RCC 7860 (cell line): ENCODE measurements at regions not wholly inside any gene's neighbourhood (a gene's known extent, or its start where the extent isn't known, plus 50 kb on each side); places are given as distances from the start of the nearest gene placed in this dataset.
A peak's percentile ranks its signal among the peaks of the same experiment; 100 is the strongest.

Experiments
- DNase-seq: peaks from one replicate; pipeline ENCODE4 v3.0.0-alpha.2; 2015; ENCODE audit warnings: low spot score
- FAIRE-seq: peaks from 2 replicates; lab custom pipeline; 2012; peaks lifted over from hg19 to GRCh38; lab: Jason Lieb, UNC

GRCh38 chr3:99242271-99242670 is 340.8 kb upstream of the DCBLD2 start:
- no peak for FAIRE-seq
- no peak for DNase-seq

GRCh38 chr3:99240700-99241099 is 339.2 kb upstream of the DCBLD2 start:
- DNase-seq (no peak), FAIRE-seq (no peak)

- no peak for DNase-seq
- no peak for FAIRE-seq
Observed at GRCh38 chr3:99236576-99236975, 335.1 kb upstream of the DCBLD2 start.

GRCh38 chr3:99232696-99233095 is 331.2 kb upstream of the DCBLD2 start:
- no peak for FAIRE-seq
- no peak for DNase-seq

- no peak for DNase-seq
- no peak for FAIRE-seq
Observed at GRCh38 chr3:99218468-99218867, 317.0 kb upstream of the DCBLD2 start.

- no peak for DNase-seq
- FAIRE-seq, result peak; percentile 10
Observed at GRCh38 chr3:99212969-99213368, 311.5 kb upstream of the DCBLD2 start.

GRCh38 chr3:99211309-99211708 is 309.8 kb upstream of the DCBLD2 start:
- FAIRE-seq, result no peak
- no peak for DNase-seq

- no peak for FAIRE-seq
- no peak for DNase-seq
Observed at GRCh38 chr3:99199021-99199420, 297.5 kb upstream of the DCBLD2 start.

GRCh38 chr3:99191186-99191585 is 289.7 kb upstream of the DCBLD2 start:
- no peak for FAIRE-seq

GRCh38 chr3:99188936-99189335 is 287.4 kb upstream of the DCBLD2 start:
- DNase-seq (no peak), FAIRE-seq (no peak)

More at GRCh38 chr3:99191186-99191585, 289.7 kb upstream of the DCBLD2 start:
- no peak for DNase-seq

GRCh38 chr3:99186016-99186415 is 284.5 kb upstream of the DCBLD2 start:
- no peak for DNase-seq
- FAIRE-seq, result no peak

- peak; percentile 47 for FAIRE-seq
- DNase-seq, result no peak
Observed at GRCh38 chr3:99176169-99176964, 274.9 kb upstream of the DCBLD2 start.

- FAIRE-seq (no peak), DNase-seq (no peak)
Observed at GRCh38 chr3:99175276-99175812, 273.8 kb upstream of the DCBLD2 start.

- DNase-seq (peak; percentile 62), FAIRE-seq (peak; percentile 62)
Observed at GRCh38 chr3:99172736-99173657, 271.5 kb upstream of the DCBLD2 start.

GRCh38 chr3:99171800-99172199 is 270.3 kb upstream of the DCBLD2 start:
- FAIRE-seq, result no peak

GRCh38 chr3:99170867-99171517 is 269.5 kb upstream of the DCBLD2 start:
- FAIRE-seq, result no peak
- no peak for DNase-seq

More at GRCh38 chr3:99171800-99172199, 270.3 kb upstream of the DCBLD2 start:
- DNase-seq, result no peak

GRCh38 chr3:99167071-99167470 is 265.6 kb upstream of the DCBLD2 start:
- FAIRE-seq (no peak), DNase-seq (no peak)

- FAIRE-seq, result no peak
- DNase-seq, result no peak
Observed at GRCh38 chr3:99163314-99163713, 261.8 kb upstream of the DCBLD2 start.

GRCh38 chr3:99159220-99159762 is 257.8 kb upstream of the DCBLD2 start:
- DNase-seq (no peak), FAIRE-seq (no peak)

GRCh38 chr3:99145031-99145430 is 243.5 kb upstream of the DCBLD2 start:
- DNase-seq (no peak), FAIRE-seq (no peak)

GRCh38 chr3:99143493-99143892 is 242.0 kb upstream of the DCBLD2 start:
- DNase-seq, result no peak
- FAIRE-seq, result no peak
